IMR-90 (cell line): ENCODE measurements at regions not wholly inside any gene's neighbourhood (a gene's known extent, or its start where the extent isn't known, plus 50 kb on each side); places are given as distances from the start of the nearest gene placed in this dataset.

Source experiments
- ATAC-seq: fragments of 200-7000 bp; cut with Tn5 transposase; 2 replicates; pipeline ENCODE4 v1.9.1; 2020; ENCODE audit warnings: low read depth, mild to moderate bottlenecking, moderate library complexity
- BruUV-seq: library from RNA; stranded (reverse); fragments of 400-500 nt; replicated peaks from 2 replicates; lab custom pipeline; 2021; lab: Mats Ljungman, UMichigan
- CTCF ChIA-PET: fragments of 300-600 bp; formaldehyde crosslinking; extraction: SDS; loops from one replicate; lab custom pipeline; 2021; ENCODE audit warnings: antibody characterized with exemption; lab: Yijun Ruan, JAX
- POLR2A ChIA-PET: fragments of 300-600 bp; sonication (Branson Sonifier 250); formaldehyde crosslinking; loops from one replicate; lab custom pipeline; 2022; ENCODE audit warnings: antibody characterized with exemption; ENCODE audit not compliant: unreplicated experiment; lab: Charles Lee
- DNase-seq: peaks from one replicate; pipeline ENCODE4 v3.0.0; 2013
- H2AFZ ChIP-seq: replicated peaks from 2 replicates; pipeline ENCODE3; 2013; ENCODE audit warnings: low read length, mild to moderate bottlenecking; ENCODE audit not compliant: poor library complexity
- H2AK5ac ChIP-seq: 2 replicates; pipeline ENCODE4 v1.6.1; 2013; ENCODE audit warnings: low read depth, low read length, inconsistent platforms
- H2AK9ac ChIP-seq: replicated peaks from 2 replicates; pipeline ENCODE3; 2013; ENCODE audit warnings: mild to moderate bottlenecking, low read depth, low read length, moderate library complexity; ENCODE audit not compliant: poor library complexity
- H2BK120ac ChIP-seq: 2 replicates; pipeline ENCODE4 v1.6.1; 2013; ENCODE audit warnings: low read depth, low read length, inconsistent platforms
- H2BK15ac ChIP-seq: 3 replicates; pipeline ENCODE4 v1.6.1; 2013; ENCODE audit warnings: low read depth, low read length, inconsistent platforms
- H2BK20ac ChIP-seq: 2 replicates; pipeline ENCODE4 v1.6.1; 2013; ENCODE audit warnings: low read depth, mild to moderate bottlenecking, inconsistent platforms, low read length, moderate library complexity
- H2BK5ac ChIP-seq: 2 replicates; pipeline ENCODE4 v1.6.1; 2013; ENCODE audit warnings: mild to moderate bottlenecking, low read depth, low read length, inconsistent platforms; ENCODE audit not compliant: poor library complexity, severe bottlenecking
- H3K14ac ChIP-seq: replicated peaks from 2 replicates; pipeline ENCODE4 v1.6.1; 2013; ENCODE audit warnings: low read depth, low read length, inconsistent platforms
- H3K18ac ChIP-seq: 2 replicates; pipeline ENCODE4 v1.6.1; 2013; ENCODE audit warnings: low read depth, low read length, control low read depth
- H3K23ac ChIP-seq: 2 replicates; pipeline ENCODE4 v1.6.1; 2013; ENCODE audit warnings: low read depth, low read length, inconsistent platforms
- H3K27ac ChIP-seq: 2 replicates; pipeline ENCODE4 v1.5.1; 2013; ENCODE audit warnings: mild to moderate bottlenecking, control low read depth, low read length; ENCODE audit not compliant: insufficient read depth
- H3K27me3 ChIP-seq: 2 replicates; pipeline ENCODE4 v1.6.1; 2013; ENCODE audit warnings: low read length; ENCODE audit not compliant: control insufficient read depth, insufficient read depth
- H3K36me3 ChIP-seq: 2 replicates; pipeline ENCODE4 v1.6.1; 2013; ENCODE audit warnings: low read length, mixed read lengths; ENCODE audit not compliant: control insufficient read depth, insufficient read depth
- H3K4ac ChIP-seq: 2 replicates; pipeline ENCODE4 v1.6.1; 2013; ENCODE audit warnings: low read depth, low read length, inconsistent platforms
- H3K4me1 ChIP-seq: 2 replicates; pipeline ENCODE4 v1.6.1; 2013; ENCODE audit warnings: low read length, mixed read lengths; ENCODE audit not compliant: control insufficient read depth, insufficient read depth
- H3K4me2 ChIP-seq: 2 replicates; pipeline ENCODE4 v1.6.1; 2013; ENCODE audit warnings: low read depth, mild to moderate bottlenecking, control low read depth, low read length, moderate library complexity
- H3K4me3 ChIP-seq: 2 replicates; pipeline ENCODE4 v1.5.1; 2013; ENCODE audit warnings: low read depth, mild to moderate bottlenecking, control low read depth, low read length, moderate library complexity; ENCODE audit not compliant: insufficient read depth
- H3K56ac ChIP-seq: 2 replicates; pipeline ENCODE4 v1.6.1; 2013; ENCODE audit warnings: low read length, inconsistent platforms; ENCODE audit not compliant: insufficient read depth; ENCODE audit errors: extremely low read depth
- H3K79me1 ChIP-seq, 2 experiments: 2 replicates each; pipeline ENCODE4 v1.6.1; 2013; ENCODE audit warnings: low read length in 2 of 2, inconsistent platforms in 1 of 2, low read depth in 1 of 2
- H3K9ac ChIP-seq: 2 replicates; pipeline ENCODE4 v1.6.1; 2013; ENCODE audit warnings: low read depth, low read length, control low read depth
- H3K9me1 ChIP-seq: 2 replicates; pipeline ENCODE4 v1.6.1; 2013; ENCODE audit warnings: low read length, inconsistent platforms; ENCODE audit not compliant: insufficient read depth
- H3K9me3 ChIP-seq: 2 replicates; pipeline ENCODE4 v1.6.1; 2013; ENCODE audit warnings: low read length; ENCODE audit not compliant: control insufficient read depth, insufficient read depth
- H4K20me1 ChIP-seq: 2 replicates; pipeline ENCODE4 v1.6.1; 2013; ENCODE audit warnings: low read length, inconsistent platforms; ENCODE audit not compliant: insufficient read depth
- H4K5ac ChIP-seq: 2 replicates; pipeline ENCODE4 v1.6.1; 2013; ENCODE audit warnings: mild to moderate bottlenecking, low read depth, low read length, control low read depth
- H4K8ac ChIP-seq, 2 experiments: 2 replicates each; pipeline ENCODE4 v1.6.1; 2013; ENCODE audit warnings: low read depth in 2 of 2, low read length in 2 of 2, control low read depth in 1 of 2, inconsistent platforms in 1 of 2
- H4K91ac ChIP-seq: 2 replicates; pipeline ENCODE4 v1.6.1; 2013; ENCODE audit warnings: low read depth, low read length, inconsistent platforms; ENCODE audit not compliant: insufficient read depth
- CHD1 ChIP-seq: IDR thresholded peaks from 2 replicates; pipeline ENCODE4 v1.6.1; 2012; ENCODE audit warnings: low read depth, low read length, improper control_type of control experiment
- FOS ChIP-seq: fragments of 150-350 bp; IDR thresholded peaks from 2 replicates; pipeline ENCODE4 v1.6.1; 2016; ENCODE audit warnings: low read depth, low read length
- MAFK ChIP-seq: IDR thresholded peaks from 2 replicates; pipeline ENCODE4 v1.6.1; 2012; ENCODE audit warnings: low read depth, low read length, improper control_type of control experiment
- MAZ ChIP-seq: IDR thresholded peaks from 2 replicates; pipeline ENCODE4 v1.6.1; 2012; ENCODE audit warnings: low read depth, mild to moderate bottlenecking, low read length, improper control_type of control experiment, moderate library complexity, borderline replicate concordance
- MXI1 ChIP-seq: IDR thresholded peaks from 2 replicates; pipeline ENCODE4 v1.6.1; 2012; ENCODE audit warnings: low read depth, mild to moderate bottlenecking, low read length, moderate library complexity, borderline replicate concordance
- RAD21 ChIP-seq: IDR thresholded peaks from 2 replicates; pipeline ENCODE4 v1.6.1; 2012; ENCODE audit warnings: low read length, improper control_type of control experiment
- RCOR1 ChIP-seq: IDR thresholded peaks from 2 replicates; pipeline ENCODE4 v1.6.1; 2012; ENCODE audit warnings: mild to moderate bottlenecking, low read length, improper control_type of control experiment; ENCODE audit not compliant: insufficient replicate concordance
- SMC3 ChIP-seq: fragments of 150-350 bp; IDR thresholded peaks from 2 replicates; pipeline ENCODE4 v1.6.1; 2016; ENCODE audit warnings: low read depth, mild to moderate bottlenecking, antibody characterized with exemption, low read length, moderate library complexity
- WGBS, 2 experiments: methylation state at CpG; one replicate each; pipeline versions ENCODE4 v1.1.5 to v1.1.7; 2013; ENCODE audit warnings: missing lambda C conversion rate in 2 of 2; ENCODE audit not compliant: insufficient read length in 1 of 2; ENCODE audit errors: extremely low coverage in 2 of 2; 5-methylcytosine and 5-hydroxymethylcytosine counted together
- dilution Hi-C: fragments of 300-500 bp; cut with HindIII; formaldehyde crosslinking; loops from one replicate; pipeline ENCODE4 v1.14.3; 2018; ENCODE audit warnings: low sequenced_read_pairs; ENCODE audit not compliant: unreplicated experiment
- in situ Hi-C: fragments of 300-500 bp; cut with MboI; formaldehyde crosslinking; loops from 3 replicates; pipeline ENCODE4 v1.14.3; 2019; ENCODE audit warnings: low sequenced_read_pairs, inconsistent platforms, mixed read lengths
- intact Hi-C: fragments of 100-400 bp; cut with micrococcal nuclease; formaldehyde crosslinking; loops from 2 replicates; pipeline ENCODE4 v1.10.0; 2022
- TF ChIP-seq, protein P1 (sequence below): fragments of 150-350 bp; IDR thresholded peaks from 2 replicates; pipeline ENCODE4 v1.6.1; 2016; ENCODE audit warnings: low read depth, mild to moderate bottlenecking, low read length, moderate library complexity, borderline replicate concordance
- TF ChIP-seq, protein P2 (sequence below): conservative IDR thresholded peaks from 2 replicates; pipeline ENCODE4 v1.5.1; 2012; ENCODE audit warnings: mild to moderate bottlenecking, low read depth, low read length, improper control_type of control experiment

DNA sequence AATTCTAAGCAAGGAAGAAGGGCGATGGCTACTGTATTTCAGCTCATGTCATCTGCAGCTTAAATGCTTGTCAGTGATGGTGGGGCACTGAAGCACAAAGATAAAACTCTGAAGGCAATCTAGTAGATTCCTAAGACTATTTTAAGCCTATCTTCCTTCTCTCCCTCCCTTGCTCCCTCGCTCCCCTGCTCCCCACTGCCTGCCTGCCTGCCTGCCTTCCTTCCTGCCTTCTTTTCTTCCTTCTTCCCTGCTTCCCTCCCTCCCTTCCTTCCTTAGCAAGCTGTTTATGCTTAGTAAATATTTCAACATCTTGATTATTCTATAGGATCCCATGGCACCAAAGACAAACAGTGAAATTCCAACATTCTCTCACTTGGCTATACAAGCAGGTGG is 99.6 kb downstream of the OXSM start:
- H2BK15ac ChIP-seq = no peak overlapping the region
- H3K14ac ChIP-seq = no peak overlapping the region
- ChIA-PET POLR2A (no interaction called here), CTCF (interaction anchor here (1.8 kb wide), 1 partner anchor 36 kb away, joined by 4 read pairs; no protein-coding TSS in a partner anchor)
- H2AK9ac ChIP-seq = no peak overlapping the region
- DNase-seq (no peak), ATAC-seq (peak; percentile 61)
- no peak overlapping the region for H2BK20ac ChIP-seq
- H2BK120ac ChIP-seq = no peak overlapping the region
- BruUV-seq = no TSS peak
- H3K79me1 ChIP-seq = no peaks in the 10 kb centered on the region
- no peak overlapping the region for H3K23ac ChIP-seq
- dilution Hi-C loops = no loop called here
- no peak overlapping the region for H4K8ac ChIP-seq
- H3K9ac ChIP-seq = no peak overlapping the region
- H3K9me1 ChIP-seq = no peaks in the 10 kb centered on the region
- TF ChIP-seq SMC3 (no peak), RAD21 (no peak), MAFK (no peak), CHD1 (no peak), FOS (no peak), RCOR1 (no peak), MAZ (no peak), MXI1 (no peak)
- TF ChIP-seq, protein P1, sequence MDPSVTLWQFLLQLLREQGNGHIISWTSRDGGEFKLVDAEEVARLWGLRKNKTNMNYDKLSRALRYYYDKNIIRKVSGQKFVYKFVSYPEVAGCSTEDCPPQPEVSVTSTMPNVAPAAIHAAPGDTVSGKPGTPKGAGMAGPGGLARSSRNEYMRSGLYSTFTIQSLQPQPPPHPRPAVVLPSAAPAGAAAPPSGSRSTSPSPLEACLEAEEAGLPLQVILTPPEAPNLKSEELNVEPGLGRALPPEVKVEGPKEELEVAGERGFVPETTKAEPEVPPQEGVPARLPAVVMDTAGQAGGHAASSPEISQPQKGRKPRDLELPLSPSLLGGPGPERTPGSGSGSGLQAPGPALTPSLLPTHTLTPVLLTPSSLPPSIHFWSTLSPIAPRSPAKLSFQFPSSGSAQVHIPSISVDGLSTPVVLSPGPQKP = no peak
- TF ChIP-seq, protein P2, sequence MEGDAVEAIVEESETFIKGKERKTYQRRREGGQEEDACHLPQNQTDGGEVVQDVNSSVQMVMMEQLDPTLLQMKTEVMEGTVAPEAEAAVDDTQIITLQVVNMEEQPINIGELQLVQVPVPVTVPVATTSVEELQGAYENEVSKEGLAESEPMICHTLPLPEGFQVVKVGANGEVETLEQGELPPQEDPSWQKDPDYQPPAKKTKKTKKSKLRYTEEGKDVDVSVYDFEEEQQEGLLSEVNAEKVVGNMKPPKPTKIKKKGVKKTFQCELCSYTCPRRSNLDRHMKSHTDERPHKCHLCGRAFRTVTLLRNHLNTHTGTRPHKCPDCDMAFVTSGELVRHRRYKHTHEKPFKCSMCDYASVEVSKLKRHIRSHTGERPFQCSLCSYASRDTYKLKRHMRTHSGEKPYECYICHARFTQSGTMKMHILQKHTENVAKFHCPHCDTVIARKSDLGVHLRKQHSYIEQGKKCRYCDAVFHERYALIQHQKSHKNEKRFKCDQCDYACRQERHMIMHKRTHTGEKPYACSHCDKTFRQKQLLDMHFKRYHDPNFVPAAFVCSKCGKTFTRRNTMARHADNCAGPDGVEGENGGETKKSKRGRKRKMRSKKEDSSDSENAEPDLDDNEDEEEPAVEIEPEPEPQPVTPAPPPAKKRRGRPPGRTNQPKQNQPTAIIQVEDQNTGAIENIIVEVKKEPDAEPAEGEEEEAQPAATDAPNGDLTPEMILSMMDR = no peak
- H3K4me3 ChIP-seq = no peak overlapping the region
- WGBS, 2 experiments = no CpG with 5 or more reads among the region's 2 CpGs
- no peaks in the 10 kb centered on the region for H4K20me1 ChIP-seq
- H2AK5ac ChIP-seq = no peak overlapping the region
- H3K4me1 ChIP-seq = 0 out of 2 replicates have a peak, but pooled peaks cover 2% of the 10 kb centered on the region
- H3K9me3 ChIP-seq = no peaks in the 10 kb centered on the region
- peak overlapping the region; percentile 49 for H3K4me2 ChIP-seq
- H4K5ac ChIP-seq = no peak overlapping the region; the same call in 1 of the 2 replicates
- intact Hi-C loops = no loop called here
- no peak overlapping the region for H2AFZ ChIP-seq
- H2BK5ac ChIP-seq = no peak overlapping the region
- H3K4ac ChIP-seq = no peak overlapping the region
- no peaks in the 10 kb centered on the region for H3K27me3 ChIP-seq
- H4K91ac ChIP-seq = no peak overlapping the region
- in situ Hi-C loops = no loop called here
- H3K36me3 ChIP-seq = no peaks in the 10 kb centered on the region
- no peak overlapping the region for H3K56ac ChIP-seq
- no peak overlapping the region; the same call in none of the 2 replicates for H3K18ac ChIP-seq
- no peak overlapping the region for H3K27ac ChIP-seq
